Hematopoietic multipotent progenitor cell treated with erythropoietin and hydrocortisone succinate and interleukin-3 and kit ligand, for 15 days (in vitro differentiated cells): ENCODE measurements at regions not wholly inside any gene's neighbourhood (a gene's known extent, or its start where the extent isn't known, plus 50 kb on each side); places are given as distances from the start of the nearest gene placed in this dataset.
"Not testable (repeated sequence)": the region's sequence is repeated elsewhere in the genome, so short reads cannot be mapped to it uniquely, and the experiment has no call there.

Experiments
- DNase-seq: peaks from one replicate; pipeline ENCODE4 v3.0.0-alpha.2; 2015; ENCODE audit warnings: low spot score

GRCh38 chr6:128597004-128597403, 76.6 kb upstream of the PTPRK start:
- no peak for DNase-seq

- DNase-seq, result no peak
Observed at GRCh38 chr6:128595544-128595943, 75.1 kb upstream of the PTPRK start.

- no peak for DNase-seq
Observed at GRCh38 chr6:128586095-128586494, 65.7 kb upstream of the PTPRK start.

GRCh38 chr6:128580224-128581110, 60.1 kb upstream of the PTPRK start:
- no peak for DNase-seq

GRCh38 chr6:128575254-128575653, 54.9 kb upstream of the PTPRK start:
- DNase-seq, result not testable (repeated sequence)

- no peak for DNase-seq
Observed at GRCh38 chr6:128574402-128574801, 54.0 kb upstream of the PTPRK start.

- no peak for DNase-seq
Observed at GRCh38 chr6:128573036-128573435, 52.6 kb upstream of the PTPRK start.

- DNase-seq, result no peak
Observed at GRCh38 chr6:128572294-128572693, 51.9 kb upstream of the PTPRK start.

GRCh38 chr6:128570680-128571063, 50.3 kb upstream of the PTPRK start:
- DNase-seq, result no peak

GRCh38 chr6:128569732-128570679, 49.6 kb upstream of the PTPRK start:
- no peak for DNase-seq
